Adrenal gland (tissue), 9 donors: ENCODE measurements at regions not wholly inside any gene's neighbourhood (a gene's known extent, or its start where the extent isn't known, plus 50 kb on each side); places are given as distances from the start of the nearest gene placed in this dataset.

Experiments
- DNase-seq, 7 donors: peaks; one replicate each; pipeline ENCODE4 v3.0.0-alpha.2; 2019 to 2020
- H3K27ac ChIP-seq, 5 donors: fragments of 200-600 bp; sonication (generic) in 4 of 5; 1 replicate in 3 of 5; 2 replicates in 2 of 5; pipeline versions ENCODE4 v1.5.1 to v1.8.0; 2016 to 2020; ENCODE audit warnings: mild to moderate bottlenecking in 1 of 5
- H3K27me3 ChIP-seq: fragments of 200-600 bp; 2 replicates; pipeline ENCODE4 v1.8.0; 2021
- H3K36me3 ChIP-seq, 2 donors: fragments of 200-600 bp; replicated peaks in 1 of 2; 1 replicate in 1 of 2; 2 replicates in 1 of 2; pipeline versions ENCODE4 v1.5.1 to v1.8.0; 2018 to 2022
- H3K4me1 ChIP-seq, 2 donors: fragments of 200-600 bp; replicated peaks in 1 of 2; 1 replicate in 1 of 2; 2 replicates in 1 of 2; pipeline versions ENCODE4 v1.5.1 to v1.8.0; 2018 to 2021
- H3K4me3 ChIP-seq, 4 donors: fragments of 200-600 bp; sonication (generic) in 3 of 4; one replicate each; pipeline ENCODE4 v1.5.1; 2016 to 2018
- H3K9me3 ChIP-seq, 3 donors: fragments of 200-600 bp; sonication (generic) in 1 of 3; replicated peaks in 1 of 3; 1 replicate in 2 of 3; 2 replicates in 1 of 3; pipeline versions ENCODE4 v1.5.1 to v1.8.0; 2016 to 2021
- CTCF ChIP-seq, 6 experiments: fragments of 450-650 bp in 4 of 6; fragments of 200-600 bp in 2 of 6; sonication (generic) in 1 of 6; IDR thresholded peaks; 1 replicate in 5 of 6; 2 replicates in 1 of 6; pipeline versions ENCODE4 v1.5.1 to v1.8.0; 2016 to 2021; ENCODE audit warnings: antibody characterized with exemption in 6 of 6, mild to moderate bottlenecking in 2 of 6, moderate library complexity in 1 of 6
- POLR2A ChIP-seq, 2 donors: fragments of 450-650 bp; IDR thresholded peaks; one replicate each; pipeline ENCODE4 v1.6.1; 2017; ENCODE audit warnings: antibody characterized with exemption in 2 of 2, mild to moderate bottlenecking in 2 of 2, moderate library complexity in 1 of 2
- WGBS, 4 donors: extraction: QIAGEN DNeasy Blood & Tissue Kit in 2 of 4; methylation state at CpG; one replicate each; pipeline versions ENCODE4 v1.1.5 to v1.1.7; 2013 to 2017; 5-methylcytosine and 5-hydroxymethylcytosine counted together
- intact Hi-C, 2 donors: fragments of 100-400 bp; cut with DNase I; formaldehyde crosslinking; loops; one replicate each; pipeline versions ENCODE4 v1.14.1 to v1.15.0; 2022 to 2023
- donor health status: healthy with polysubstance abuse.
- donor health status: Bipolar disorder and iron deficiency.
- donor health status: DM: yes; HTN: yes; CAD: no.
- donor health status: DM: no; HTN: no; CAD: no.
- donor health status: DM: no; HTN: no; CAD: no.

GRCh38 chr14:57943541-57943940 is 77.6 kb upstream of the SLC35F4 start:
- intact Hi-C loops, result no loop called here
- H3K4me3 ChIP-seq, result no peak overlapping the region
- no peak overlapping the region for H3K27ac ChIP-seq
- H3K36me3 ChIP-seq, result no peaks in the 10 kb centered on the region
- DNase-seq, result no peak
- H3K27me3 ChIP-seq, result no peaks in the 10 kb centered on the region
- 86 to 92% (median 88%) methylated on average over 11 of the region's 11 CpGs for WGBS, 4 donors
- no peaks in the 10 kb centered on the region for H3K9me3 ChIP-seq
- TF ChIP-seq POLR2A (IDR thresholded peaks at IDR 0.05), result no peak
- no peak for TF ChIP-seq CTCF (IDR thresholded peaks at IDR 0.05)
- H3K4me1 ChIP-seq, result no peaks in the 10 kb centered on the region

- Histone ChIP-seq H3K4me1 (no peaks in the 10 kb centered on the region), H3K4me3 (no peak overlapping the region), H3K27me3 (no peaks in the 10 kb centered on the region), H3K27ac (no peak overlapping the region), H3K9me3 (no peaks in the 10 kb centered on the region), H3K36me3 (no peaks in the 10 kb centered on the region)
- WGBS, 4 donors, result 69 to 79% (median 74%) methylated on average over 3 of the region's 3 CpGs
- intact Hi-C loops, result no loop called here
- TF ChIP-seq CTCF (IDR thresholded peaks at IDR 0.05) (no peak), POLR2A (IDR thresholded peaks at IDR 0.05) (no peak)
- DNase-seq, result no peak
Observed at GRCh38 chr14:57943038-57943437, 77.1 kb upstream of the SLC35F4 start.

- TF ChIP-seq POLR2A (IDR thresholded peaks at IDR 0.05) (no peak), CTCF (IDR thresholded peaks at IDR 0.05) (no peak)
- WGBS, 4 donors, result 43 to 49% (median 45%) methylated on average over 3 of the region's 3 CpGs
- no peaks in the 10 kb centered on the region for H3K9me3 ChIP-seq
- intact Hi-C loops, result no loop called here
- no peaks in the 10 kb centered on the region for H3K4me1 ChIP-seq
- H3K27me3 ChIP-seq, result no peaks in the 10 kb centered on the region
- no peak for DNase-seq
- H3K27ac ChIP-seq, result no peak overlapping the region
- H3K36me3 ChIP-seq, result no peaks in the 10 kb centered on the region
- H3K4me3 ChIP-seq, result no peak overlapping the region
Observed at GRCh38 chr14:57939084-57939483, 73.2 kb upstream of the SLC35F4 start.

GRCh38 chr14:57938533-57938932 is 72.6 kb upstream of the SLC35F4 start:
- WGBS, 4 donors, result 85 to 95% (median 91%) methylated on average over 4 of the region's 4 CpGs
- intact Hi-C loops, result no loop called here
- Histone ChIP-seq H3K27ac (no peak overlapping the region), H3K27me3 (no peaks in the 10 kb centered on the region), H3K9me3 (no peaks in the 10 kb centered on the region), H3K4me1 (no peaks in the 10 kb centered on the region), H3K4me3 (no peak overlapping the region), H3K36me3 (no peaks in the 10 kb centered on the region)
- TF ChIP-seq CTCF (IDR thresholded peaks at IDR 0.05) (no peak), POLR2A (IDR thresholded peaks at IDR 0.05) (no peak)
- no peak for DNase-seq
